Neural progenitor cell (in vitro differentiated cells): ENCODE measurements at regions not wholly inside any gene's neighbourhood (a gene's known extent, or its start where the extent isn't known, plus 50 kb on each side); places are given as distances from the start of the nearest gene placed in this dataset.

Experiments used
- DNase-seq: peaks from one replicate; pipeline ENCODE4 v3.0.0-alpha.2; 2016; ENCODE audit warnings: low spot score
- H2AFZ ChIP-seq: fragments of 200-600 bp; sonication (generic); replicated peaks from 2 replicates; pipeline ENCODE4 v1.6.1; 2016; ENCODE audit warnings: antibody characterized with exemption
- H3F3A ChIP-seq: fragments of 200-600 bp; sonication (generic); 2 replicates; pipeline ENCODE4 v1.6.1; 2016; ENCODE audit warnings: antibody characterized with exemption, low read depth
- H3K27ac ChIP-seq: fragments of 200-600 bp; sonication (generic); 2 replicates; pipeline ENCODE4 v1.5.1; 2016; ENCODE audit warnings: mild to moderate bottlenecking
- H3K27me3 ChIP-seq: fragments of 200-600 bp; sonication (generic); 2 replicates; pipeline ENCODE4 v1.6.1; 2016; ENCODE audit warnings: mild to moderate bottlenecking, moderate library complexity
- H3K36me3 ChIP-seq: fragments of 200-600 bp; sonication (generic); 2 replicates; pipeline ENCODE4 v1.5.1; 2016
- H3K4me1 ChIP-seq: fragments of 200-600 bp; sonication (generic); 2 replicates; pipeline ENCODE4 v1.6.1; 2016; ENCODE audit warnings: mixed run types
- H3K4me2 ChIP-seq: fragments of 200-600 bp; sonication (generic); 2 replicates; pipeline ENCODE4 v1.6.1; 2016
- H3K4me3 ChIP-seq: fragments of 200-600 bp; sonication (generic); 2 replicates; pipeline ENCODE4 v1.5.1; 2016
- H3K79me2 ChIP-seq: fragments of 200-600 bp; sonication (generic); 2 replicates; pipeline ENCODE4 v1.6.1; 2016; ENCODE audit warnings: low read depth
- H3K9ac ChIP-seq: fragments of 200-600 bp; sonication (generic); 2 replicates; pipeline ENCODE4 v1.6.1; 2016
- H3K9me3 ChIP-seq: fragments of 200-600 bp; sonication (generic); 2 replicates; pipeline ENCODE4 v1.5.1; 2016; ENCODE audit warnings: low read depth
- H4K20me1 ChIP-seq: fragments of 200-600 bp; sonication (generic); 2 replicates; pipeline ENCODE4 v1.6.1; 2016; ENCODE audit warnings: low read depth
- H3K27ac Mint-ChIP-seq: 3 replicates; pipeline ENCODE4 v1.8.0; 2021; ENCODE audit warnings: mixed read lengths
- H3K27me3 Mint-ChIP-seq: 2 replicates; pipeline ENCODE4 v1.8.0; 2022; ENCODE audit warnings: low read depth, mild to moderate bottlenecking, inconsistent platforms, moderate library complexity, mixed read lengths; ENCODE audit not compliant: insufficient read depth
- H3K36me3 Mint-ChIP-seq: 3 replicates; pipeline ENCODE4 v1.8.0; 2021; ENCODE audit warnings: mixed read lengths
- H3K4me1 Mint-ChIP-seq: 3 replicates; pipeline ENCODE4 v1.8.0; 2021; ENCODE audit warnings: mixed read lengths
- H3K4me3 Mint-ChIP-seq: 3 replicates; pipeline ENCODE4 v1.8.0; 2021; ENCODE audit warnings: mild to moderate bottlenecking, moderate library complexity, mixed read lengths
- H3K9me3 Mint-ChIP-seq: 3 replicates; pipeline ENCODE4 v1.8.0; 2020; ENCODE audit warnings: mixed read lengths
- EZH2 ChIP-seq: fragments of 200-600 bp; sonication (generic); IDR thresholded peaks from 2 replicates; pipeline ENCODE4 v1.6.1; 2017; ENCODE audit warnings: antibody characterized with exemption, mild to moderate bottlenecking, moderate library complexity
- EZH2phosphoT487 ChIP-seq: fragments of 200-600 bp; sonication (generic); IDR thresholded peaks from 2 replicates; pipeline ENCODE4 v1.6.1; 2017; ENCODE audit warnings: antibody characterized with exemption
- TF ChIP-seq, protein P1 (sequence below): fragments of 200-600 bp; sonication (generic); IDR thresholded peaks from 2 replicates; pipeline ENCODE4 v1.5.1; 2017; ENCODE audit warnings: antibody characterized with exemption, mild to moderate bottlenecking

GRCh38 chr12:113720629-113721028 lies 245.5 kb downstream of the RBM19 start:
- Histone ChIP-seq H3K4me3 (no peak overlapping the region), H4K20me1 (no peaks in the 10 kb centered on the region), H2AFZ (peak overlapping the region; percentile 96), H3K9ac (no peak overlapping the region), H3K27me3 (no peaks in the 10 kb centered on the region), H3K9me3 (no peaks in the 10 kb centered on the region), H3K4me2 (no peak overlapping the region), H3K79me2 (no peaks in the 10 kb centered on the region), H3F3A (peaks cover 7% of the 10 kb centered on the region), H3K4me1 (peaks cover 18% of the 10 kb centered on the region), H3K36me3 (no peaks in the 10 kb centered on the region), H3K27ac (no peak overlapping the region)
- no peak for DNase-seq
- TF ChIP-seq EZH2 (no peak), EZH2phosphoT487 (no peak)
- TF ChIP-seq, protein P1, sequence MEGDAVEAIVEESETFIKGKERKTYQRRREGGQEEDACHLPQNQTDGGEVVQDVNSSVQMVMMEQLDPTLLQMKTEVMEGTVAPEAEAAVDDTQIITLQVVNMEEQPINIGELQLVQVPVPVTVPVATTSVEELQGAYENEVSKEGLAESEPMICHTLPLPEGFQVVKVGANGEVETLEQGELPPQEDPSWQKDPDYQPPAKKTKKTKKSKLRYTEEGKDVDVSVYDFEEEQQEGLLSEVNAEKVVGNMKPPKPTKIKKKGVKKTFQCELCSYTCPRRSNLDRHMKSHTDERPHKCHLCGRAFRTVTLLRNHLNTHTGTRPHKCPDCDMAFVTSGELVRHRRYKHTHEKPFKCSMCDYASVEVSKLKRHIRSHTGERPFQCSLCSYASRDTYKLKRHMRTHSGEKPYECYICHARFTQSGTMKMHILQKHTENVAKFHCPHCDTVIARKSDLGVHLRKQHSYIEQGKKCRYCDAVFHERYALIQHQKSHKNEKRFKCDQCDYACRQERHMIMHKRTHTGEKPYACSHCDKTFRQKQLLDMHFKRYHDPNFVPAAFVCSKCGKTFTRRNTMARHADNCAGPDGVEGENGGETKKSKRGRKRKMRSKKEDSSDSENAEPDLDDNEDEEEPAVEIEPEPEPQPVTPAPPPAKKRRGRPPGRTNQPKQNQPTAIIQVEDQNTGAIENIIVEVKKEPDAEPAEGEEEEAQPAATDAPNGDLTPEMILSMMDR: no peak
- no peak overlapping the region for H3K27ac Mint-ChIP-seq
- peaks cover 36% of the 10 kb centered on the region for H3K4me1 Mint-ChIP-seq
- no peak overlapping the region for H3K4me3 Mint-ChIP-seq
- no peaks in the 10 kb centered on the region for H3K9me3 Mint-ChIP-seq
- H3K36me3 Mint-ChIP-seq: no peaks in the 10 kb centered on the region
- peaks cover 17% of the 10 kb centered on the region for H3K27me3 Mint-ChIP-seq

GRCh38 chr12:113719911-113720591 lies 246.1 kb downstream of the RBM19 start:
- no peak for TF ChIP-seq EZH2
- no peak for TF ChIP-seq EZH2phosphoT487
- TF ChIP-seq, protein P1: no peak
- Mint-ChIP-seq H3K4me1 (peaks cover 35% of the 10 kb centered on the region), H3K9me3 (no peaks in the 10 kb centered on the region), H3K4me3 (no peak overlapping the region), H3K27ac (no peak overlapping the region), H3K36me3 (no peaks in the 10 kb centered on the region), H3K27me3 (peaks cover 17% of the 10 kb centered on the region)
- Histone ChIP-seq H3F3A (peaks cover 7% of the 10 kb centered on the region), H3K27ac (no peak overlapping the region), H3K27me3 (no peaks in the 10 kb centered on the region), H3K9ac (no peak overlapping the region), H4K20me1 (no peaks in the 10 kb centered on the region), H3K4me1 (peaks cover 18% of the 10 kb centered on the region), H3K4me3 (no peak overlapping the region), H3K79me2 (no peaks in the 10 kb centered on the region), H3K4me2 (no peak overlapping the region), H3K9me3 (no peaks in the 10 kb centered on the region), H3K36me3 (no peaks in the 10 kb centered on the region), H2AFZ (peak overlapping the region; percentile 96)
- no peak for DNase-seq

GRCh38 chr12:113713156-113713555 lies 241.5 kb upstream of the LHX5 start:
- Histone ChIP-seq H3K4me3 (no peak overlapping the region), H3K4me1 (no peaks in the 10 kb centered on the region), H3K27me3 (no peaks in the 10 kb centered on the region), H3K9ac (no peak overlapping the region), H3K4me2 (no peak overlapping the region), H3K9me3 (no peaks in the 10 kb centered on the region), H2AFZ (no peak overlapping the region), H4K20me1 (no peaks in the 10 kb centered on the region), H3F3A (no peaks in the 10 kb centered on the region), H3K36me3 (no peaks in the 10 kb centered on the region), H3K27ac (no peak overlapping the region), H3K79me2 (no peaks in the 10 kb centered on the region)
- Mint-ChIP-seq H3K27me3 (peaks cover 6% of the 10 kb centered on the region), H3K4me3 (no peak overlapping the region), H3K27ac (no peak overlapping the region), H3K9me3 (no peaks in the 10 kb centered on the region), H3K4me1 (peaks cover 3% of the 10 kb centered on the region), H3K36me3 (no peaks in the 10 kb centered on the region)
- TF ChIP-seq, protein P1: no peak
- TF ChIP-seq EZH2 (no peak), EZH2phosphoT487 (no peak)
- no peak for DNase-seq
